Parathyroid adenoma (tissue), 2 donors: ENCODE measurements at regions not wholly inside any gene's neighbourhood (a gene's known extent, or its start where the extent isn't known, plus 50 kb on each side); places are given as distances from the start of the nearest gene placed in this dataset.

Source experiments
- H2AFZ ChIP-seq: fragments of 300-600 bp; sonication (generic); one replicate; pipeline ENCODE4 v1.7.0; 2017; ENCODE audit warnings: antibody characterized with exemption, mild to moderate bottlenecking
- H3K27ac ChIP-seq: fragments of 300-600 bp; sonication (generic); one replicate; pipeline ENCODE4 v1.7.0; 2017
- H3K27me3 ChIP-seq: fragments of 300-600 bp; sonication (generic); one replicate; pipeline ENCODE4 v1.7.0; 2017; ENCODE audit warnings: low read length; ENCODE audit not compliant: control insufficient read depth, insufficient read depth
- H3K36me3 ChIP-seq: fragments of 300-600 bp; sonication (generic); one replicate; pipeline ENCODE4 v1.7.0; 2017; ENCODE audit warnings: low read length; ENCODE audit not compliant: control insufficient read depth, insufficient read depth
- H3K4me1 ChIP-seq: fragments of 300-600 bp; sonication (generic); one replicate; pipeline ENCODE4 v1.7.0; 2017; ENCODE audit warnings: control low read depth
- H3K4me2 ChIP-seq: fragments of 300-600 bp; sonication (generic); one replicate; pipeline ENCODE4 v1.7.0; 2017; ENCODE audit warnings: low read length
- H3K4me3 ChIP-seq: fragments of 300-600 bp; sonication (generic); one replicate; pipeline ENCODE4 v1.7.0; 2017; ENCODE audit warnings: low read depth, low read length
- H3K79me2 ChIP-seq: fragments of 300-600 bp; sonication (generic); one replicate; pipeline ENCODE4 v1.7.0; 2017; ENCODE audit warnings: control low read depth
- H3K9ac ChIP-seq: fragments of 300-600 bp; sonication (generic); one replicate; pipeline ENCODE4 v1.7.0; 2017; ENCODE audit warnings: mild to moderate bottlenecking
- H3K9me3 ChIP-seq: fragments of 300-600 bp; sonication (generic); one replicate; pipeline ENCODE4 v1.7.0; 2017; ENCODE audit warnings: low read length; ENCODE audit not compliant: control insufficient read depth
- CTCF ChIP-seq: fragments of 300-600 bp; sonication (generic); IDR thresholded peaks from one replicate; pipeline ENCODE4 v1.7.0; 2017; ENCODE audit warnings: antibody characterized with exemption, mild to moderate bottlenecking
- donor health status: primary hyperparathyroidism.

GRCh38 chr4:148955564-148956297, 513.5 kb upstream of the NR3C2 start:
- H3K9ac ChIP-seq, result no peak overlapping the region
- TF ChIP-seq CTCF, result no peak

GRCh38 chr4:148954011-148954749, 512.0 kb upstream of the NR3C2 start:
- H3K79me2 ChIP-seq, result no peaks in the 10 kb centered on the region
- H3K36me3 ChIP-seq, result no peaks in the 10 kb centered on the region
- H3K4me3 ChIP-seq, result no peak overlapping the region
- no peaks in the 10 kb centered on the region for H3K27me3 ChIP-seq
- no peaks in the 10 kb centered on the region for H3K9me3 ChIP-seq
- no peak overlapping the region for H3K9ac ChIP-seq
- no peak overlapping the region for H2AFZ ChIP-seq
- TF ChIP-seq CTCF, result no peak
- H3K4me2 ChIP-seq, result no peak overlapping the region
- no peak overlapping the region for H3K27ac ChIP-seq
- H3K4me1 ChIP-seq, result no peaks in the 10 kb centered on the region

More at GRCh38 chr4:148955564-148956297, 513.5 kb upstream of the NR3C2 start:
- Histone ChIP-seq H3K27me3 (no peaks in the 10 kb centered on the region), H3K79me2 (no peaks in the 10 kb centered on the region), H3K4me3 (no peak overlapping the region), H3K4me1 (no peaks in the 10 kb centered on the region), H2AFZ (no peak overlapping the region), H3K36me3 (no peaks in the 10 kb centered on the region), H3K27ac (no peak overlapping the region), H3K4me2 (no peak overlapping the region), H3K9me3 (no peaks in the 10 kb centered on the region)

GRCh38 chr4:148951346-148951745, 509.1 kb upstream of the NR3C2 start:
- H3K27me3 ChIP-seq, result no peaks in the 10 kb centered on the region

GRCh38 chr4:148946271-148946670, 504.1 kb upstream of the NR3C2 start:
- Histone ChIP-seq H3K4me3 (no peak overlapping the region), H3K4me1 (no peaks in the 10 kb centered on the region), H3K79me2 (no peaks in the 10 kb centered on the region), H3K9ac (no peak overlapping the region), H3K9me3 (no peaks in the 10 kb centered on the region), H3K27ac (no peak overlapping the region), H2AFZ (no peak overlapping the region), H3K36me3 (no peaks in the 10 kb centered on the region), H3K27me3 (no peaks in the 10 kb centered on the region), H3K4me2 (no peak overlapping the region)
- no peak for TF ChIP-seq CTCF

More at GRCh38 chr4:148951346-148951745, 509.1 kb upstream of the NR3C2 start:
- H3K79me2 ChIP-seq, result no peaks in the 10 kb centered on the region
- H2AFZ ChIP-seq, result no peak overlapping the region
- H3K27ac ChIP-seq, result no peak overlapping the region
- H3K36me3 ChIP-seq, result no peaks in the 10 kb centered on the region
- no peaks in the 10 kb centered on the region for H3K4me1 ChIP-seq
- H3K9ac ChIP-seq, result no peak overlapping the region
- H3K4me2 ChIP-seq, result no peak overlapping the region
- no peaks in the 10 kb centered on the region for H3K9me3 ChIP-seq
- H3K4me3 ChIP-seq, result no peak overlapping the region
- no peak for TF ChIP-seq CTCF
